Parathyroid adenoma (tissue), 2 donors: ENCODE measurements at regions not wholly inside any gene's neighbourhood (a gene's known extent, or its start where the extent isn't known, plus 50 kb on each side); places are given as distances from the start of the nearest gene placed in this dataset.

Source experiments
- H2AFZ ChIP-seq: fragments of 300-600 bp; sonication (generic); one replicate; pipeline ENCODE4 v1.7.0; 2017; ENCODE audit warnings: antibody characterized with exemption, mild to moderate bottlenecking
- H3K27ac ChIP-seq: fragments of 300-600 bp; sonication (generic); one replicate; pipeline ENCODE4 v1.7.0; 2017
- H3K27me3 ChIP-seq: fragments of 300-600 bp; sonication (generic); one replicate; pipeline ENCODE4 v1.7.0; 2017; ENCODE audit warnings: low read length; ENCODE audit not compliant: control insufficient read depth, insufficient read depth
- H3K36me3 ChIP-seq: fragments of 300-600 bp; sonication (generic); one replicate; pipeline ENCODE4 v1.7.0; 2017; ENCODE audit warnings: low read length; ENCODE audit not compliant: control insufficient read depth, insufficient read depth
- H3K4me1 ChIP-seq: fragments of 300-600 bp; sonication (generic); one replicate; pipeline ENCODE4 v1.7.0; 2017; ENCODE audit warnings: control low read depth
- H3K4me2 ChIP-seq: fragments of 300-600 bp; sonication (generic); one replicate; pipeline ENCODE4 v1.7.0; 2017; ENCODE audit warnings: low read length
- H3K4me3 ChIP-seq: fragments of 300-600 bp; sonication (generic); one replicate; pipeline ENCODE4 v1.7.0; 2017; ENCODE audit warnings: low read depth, low read length
- H3K79me2 ChIP-seq: fragments of 300-600 bp; sonication (generic); one replicate; pipeline ENCODE4 v1.7.0; 2017; ENCODE audit warnings: control low read depth
- H3K9ac ChIP-seq: fragments of 300-600 bp; sonication (generic); one replicate; pipeline ENCODE4 v1.7.0; 2017; ENCODE audit warnings: mild to moderate bottlenecking
- H3K9me3 ChIP-seq: fragments of 300-600 bp; sonication (generic); one replicate; pipeline ENCODE4 v1.7.0; 2017; ENCODE audit warnings: low read length; ENCODE audit not compliant: control insufficient read depth
- TF ChIP-seq, protein P1 (sequence below): fragments of 300-600 bp; sonication (generic); IDR thresholded peaks from one replicate; pipeline ENCODE4 v1.7.0; 2017; ENCODE audit warnings: antibody characterized with exemption, mild to moderate bottlenecking
- donor health status: primary hyperparathyroidism.

DNA sequence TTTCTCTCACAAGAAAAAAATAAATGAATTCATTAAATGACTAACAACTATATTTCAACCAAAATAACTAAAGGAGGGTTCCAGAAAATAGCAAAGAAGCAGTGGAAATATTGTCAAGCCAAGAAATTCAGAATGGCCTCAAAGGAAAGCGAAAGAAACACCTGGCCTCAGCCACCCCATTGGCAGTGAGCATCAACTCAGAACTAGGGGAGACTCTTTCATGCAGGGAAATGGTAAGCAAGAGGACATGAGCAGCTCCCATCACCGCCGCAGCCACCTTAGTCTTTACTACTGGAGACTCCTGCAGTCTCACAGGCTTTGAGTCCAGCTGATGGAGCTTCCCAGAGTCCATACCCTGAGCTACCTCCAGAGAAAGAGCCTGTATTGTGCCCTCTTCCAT lies 343.9 kb upstream of the GRAMD2B start:
- Histone ChIP-seq H3K36me3 (no peaks in the 10 kb centered on the region), H3K79me2 (no peaks in the 10 kb centered on the region), H3K4me2 (no peak overlapping the region), H3K27ac (no peak overlapping the region), H3K9me3 (no peaks in the 10 kb centered on the region), H2AFZ (no peak overlapping the region), H3K4me1 (no peaks in the 10 kb centered on the region), H3K4me3 (no peak overlapping the region), H3K9ac (no peak overlapping the region), H3K27me3 (no peaks in the 10 kb centered on the region)
- TF ChIP-seq, protein P1, sequence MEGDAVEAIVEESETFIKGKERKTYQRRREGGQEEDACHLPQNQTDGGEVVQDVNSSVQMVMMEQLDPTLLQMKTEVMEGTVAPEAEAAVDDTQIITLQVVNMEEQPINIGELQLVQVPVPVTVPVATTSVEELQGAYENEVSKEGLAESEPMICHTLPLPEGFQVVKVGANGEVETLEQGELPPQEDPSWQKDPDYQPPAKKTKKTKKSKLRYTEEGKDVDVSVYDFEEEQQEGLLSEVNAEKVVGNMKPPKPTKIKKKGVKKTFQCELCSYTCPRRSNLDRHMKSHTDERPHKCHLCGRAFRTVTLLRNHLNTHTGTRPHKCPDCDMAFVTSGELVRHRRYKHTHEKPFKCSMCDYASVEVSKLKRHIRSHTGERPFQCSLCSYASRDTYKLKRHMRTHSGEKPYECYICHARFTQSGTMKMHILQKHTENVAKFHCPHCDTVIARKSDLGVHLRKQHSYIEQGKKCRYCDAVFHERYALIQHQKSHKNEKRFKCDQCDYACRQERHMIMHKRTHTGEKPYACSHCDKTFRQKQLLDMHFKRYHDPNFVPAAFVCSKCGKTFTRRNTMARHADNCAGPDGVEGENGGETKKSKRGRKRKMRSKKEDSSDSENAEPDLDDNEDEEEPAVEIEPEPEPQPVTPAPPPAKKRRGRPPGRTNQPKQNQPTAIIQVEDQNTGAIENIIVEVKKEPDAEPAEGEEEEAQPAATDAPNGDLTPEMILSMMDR = no peak

- no peaks in the 10 kb centered on the region for H3K27me3 ChIP-seq
- no peaks in the 10 kb centered on the region for H3K79me2 ChIP-seq
- no peak overlapping the region for H3K27ac ChIP-seq
- no peak overlapping the region for H3K9ac ChIP-seq
- no peaks in the 10 kb centered on the region for H3K36me3 ChIP-seq
- TF ChIP-seq, protein P1 = no peak
- H3K9me3 ChIP-seq = no peaks in the 10 kb centered on the region
- no peak overlapping the region for H2AFZ ChIP-seq
- H3K4me2 ChIP-seq = no peak overlapping the region
- H3K4me3 ChIP-seq = no peak overlapping the region
- no peaks in the 10 kb centered on the region for H3K4me1 ChIP-seq
Measured at GRCh38 chr5:126081209-126081608, 342.0 kb upstream of the GRAMD2B start.

DNA sequence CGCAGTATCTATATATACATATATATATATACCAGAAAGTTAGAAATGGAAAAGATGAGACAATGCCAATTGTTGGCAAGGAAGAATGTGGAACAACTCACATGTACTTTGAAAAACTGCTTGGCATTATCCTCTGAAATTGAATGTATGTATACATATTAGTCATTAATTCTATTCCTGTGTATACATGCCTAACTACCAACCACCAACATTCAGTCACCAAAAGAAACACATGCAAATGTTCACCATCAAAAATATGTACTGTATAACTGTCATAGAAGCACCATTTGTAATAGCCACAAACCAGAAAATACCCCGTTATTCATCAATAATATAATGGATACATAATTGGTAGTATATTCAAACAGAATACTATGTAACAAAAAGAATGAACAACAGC lies 330.2 kb upstream of the GRAMD2B start:
- no peaks in the 10 kb centered on the region for H3K27me3 ChIP-seq

DNA sequence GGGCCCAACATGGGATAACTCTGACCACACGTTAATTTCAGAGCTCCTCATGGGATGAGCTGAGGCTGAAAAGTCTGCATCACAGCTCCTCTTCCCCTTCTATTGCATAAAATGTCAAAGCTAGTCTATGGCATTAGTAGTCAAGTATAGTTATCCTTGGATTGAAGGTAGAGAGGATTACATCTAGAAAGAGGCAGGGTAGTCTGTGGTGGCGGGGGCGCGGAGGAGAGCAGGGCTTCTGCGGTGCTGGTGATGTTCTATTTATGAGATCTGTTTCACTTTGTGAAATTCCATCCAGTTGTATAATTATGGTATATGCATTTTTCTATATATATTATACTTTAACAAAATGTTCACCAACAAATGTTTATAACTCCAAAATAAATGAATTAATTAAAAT lies 329.5 kb upstream of the GRAMD2B start:
- H3K4me3 ChIP-seq = no peak overlapping the region
- no peaks in the 10 kb centered on the region for H3K9me3 ChIP-seq
- no peak overlapping the region for H2AFZ ChIP-seq
- H3K4me2 ChIP-seq = no peak overlapping the region
- no peaks in the 10 kb centered on the region for H3K79me2 ChIP-seq
- H3K27me3 ChIP-seq = no peaks in the 10 kb centered on the region
- no peak overlapping the region for H3K9ac ChIP-seq
- TF ChIP-seq, protein P1 = no peak
- H3K36me3 ChIP-seq = no peaks in the 10 kb centered on the region
- no peaks in the 10 kb centered on the region for H3K4me1 ChIP-seq
- H3K27ac ChIP-seq = no peak overlapping the region

More for the DNA sequence above, 330.2 kb upstream of the GRAMD2B start:
- Histone ChIP-seq H2AFZ (no peak overlapping the region), H3K9me3 (no peaks in the 10 kb centered on the region), H3K4me3 (no peak overlapping the region), H3K36me3 (no peaks in the 10 kb centered on the region), H3K79me2 (no peaks in the 10 kb centered on the region), H3K9ac (peak overlapping the region; percentile 28), H3K4me2 (no peak overlapping the region), H3K4me1 (no peaks in the 10 kb centered on the region), H3K27ac (no peak overlapping the region)
- TF ChIP-seq, protein P1 = no peak

DNA sequence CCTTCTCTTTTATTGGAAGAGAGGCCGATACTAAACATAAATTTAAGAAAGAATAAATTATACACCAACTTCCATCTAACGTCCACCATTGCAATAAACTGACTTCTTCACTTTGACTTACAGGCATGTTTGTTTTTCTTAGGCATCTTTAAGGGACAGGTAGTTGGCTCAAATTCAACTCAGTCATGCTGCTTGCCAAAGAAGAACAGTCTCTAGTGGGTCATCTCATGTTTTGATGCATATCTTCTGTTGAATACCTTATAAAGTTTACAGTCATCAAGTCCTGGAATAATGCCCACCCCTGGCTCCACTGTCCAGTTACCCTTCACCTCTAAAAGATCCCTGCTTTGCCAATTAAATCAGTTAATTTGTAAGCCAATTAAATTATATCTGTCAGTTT lies 328.2 kb upstream of the GRAMD2B start:
- no peaks in the 10 kb centered on the region for H3K9me3 ChIP-seq
- H3K27ac ChIP-seq = no peak overlapping the region
- no peaks in the 10 kb centered on the region for H3K79me2 ChIP-seq
- no peak overlapping the region for H3K9ac ChIP-seq
- no peaks in the 10 kb centered on the region for H3K27me3 ChIP-seq
- no peak overlapping the region for H3K4me2 ChIP-seq
- TF ChIP-seq, protein P1 = no peak
- no peak overlapping the region for H2AFZ ChIP-seq
- H3K4me1 ChIP-seq = no peaks in the 10 kb centered on the region
- no peak overlapping the region for H3K4me3 ChIP-seq
- H3K36me3 ChIP-seq = no peaks in the 10 kb centered on the region
